Fibroblast of pulmonary artery (primary cell): ENCODE measurements at regions not wholly inside any gene's neighbourhood (a gene's known extent, or its start where the extent isn't known, plus 50 kb on each side); places are given as distances from the start of the nearest gene placed in this dataset.
"Not testable (repeated sequence)": the region's sequence is repeated elsewhere in the genome, so short reads cannot be mapped to it uniquely, and the experiment has no call there.

Experiments used
- DNase-seq: peaks from one replicate; pipeline ENCODE4 v3.0.0-alpha.2; 2010; ENCODE audit warnings: low read depth
- H3K4me3 ChIP-seq: replicated peaks from 2 replicates; pipeline ENCODE4 v1.5.1; 2011; ENCODE audit warnings: low read depth, mild to moderate bottlenecking, control low read depth, low read length, moderate library complexity
- CTCF ChIP-seq: IDR thresholded peaks from 2 replicates; pipeline ENCODE4 v1.5.1; 2011; ENCODE audit warnings: mild to moderate bottlenecking, control low read depth, low read length, inconsistent platforms; ENCODE audit errors: missing control alignments

GRCh38 chr15:69706353-69707097 lies 253.9 kb downstream of the RPLP1 start:
- DNase-seq: no peak
- TF ChIP-seq CTCF: no peak

GRCh38 chr15:69707241-69707640 lies 254.6 kb downstream of the RPLP1 start:
- not testable (repeated sequence) for H3K4me3 ChIP-seq, DNase-seq

More at GRCh38 chr15:69706353-69707097, 253.9 kb downstream of the RPLP1 start:
- no peak overlapping the region for H3K4me3 ChIP-seq

- not testable (repeated sequence) for DNase-seq, H3K4me3 ChIP-seq
Measured at GRCh38 chr15:69708436-69709122, 256.0 kb downstream of the RPLP1 start.

GRCh38 chr15:69712991-69713390 lies 260.4 kb downstream of the RPLP1 start:
- H3K4me3 ChIP-seq: no peak overlapping the region
- no peak for DNase-seq
- no peak for TF ChIP-seq CTCF

GRCh38 chr15:69713726-69714559 lies 261.3 kb downstream of the RPLP1 start:
- H3K4me3 ChIP-seq: no peak overlapping the region
- no peak for DNase-seq
- TF ChIP-seq CTCF: no peak

- H3K4me3 ChIP-seq: no peak overlapping the region
- no peak for TF ChIP-seq CTCF
- DNase-seq: no peak
Measured at GRCh38 chr15:69715210-69715609, 262.6 kb downstream of the RPLP1 start.

- DNase-seq: no peak
- H3K4me3 ChIP-seq: no peak overlapping the region
- TF ChIP-seq CTCF: no peak
Measured at GRCh38 chr15:69718436-69718835, 265.8 kb downstream of the RPLP1 start.
